Erythroblast (primary cell): ENCODE measurements at regions not wholly inside any gene's neighbourhood (a gene's known extent, or its start where the extent isn't known, plus 50 kb on each side); places are given as distances from the start of the nearest gene placed in this dataset.
"Not testable (repeated sequence)": the region's sequence is repeated elsewhere in the genome, so short reads cannot be mapped to it uniquely, and the experiment has no call there.

Source experiments
- DNase-seq, 2 experiments: peaks; one replicate each; lab custom pipeline; 2025; lab: John Stamatoyannopoulos, UW
- GATA1 ChIP-seq: IDR thresholded peaks from 2 replicates; pipeline ENCODE4 v1.6.1; 2011; ENCODE audit warnings: low read depth, mild to moderate bottlenecking, control low read depth, low read length, moderate library complexity
- POLR2A ChIP-seq: IDR thresholded peaks from 2 replicates; pipeline ENCODE4 v1.6.1; 2011; ENCODE audit warnings: mild to moderate bottlenecking, low read length

DNA sequence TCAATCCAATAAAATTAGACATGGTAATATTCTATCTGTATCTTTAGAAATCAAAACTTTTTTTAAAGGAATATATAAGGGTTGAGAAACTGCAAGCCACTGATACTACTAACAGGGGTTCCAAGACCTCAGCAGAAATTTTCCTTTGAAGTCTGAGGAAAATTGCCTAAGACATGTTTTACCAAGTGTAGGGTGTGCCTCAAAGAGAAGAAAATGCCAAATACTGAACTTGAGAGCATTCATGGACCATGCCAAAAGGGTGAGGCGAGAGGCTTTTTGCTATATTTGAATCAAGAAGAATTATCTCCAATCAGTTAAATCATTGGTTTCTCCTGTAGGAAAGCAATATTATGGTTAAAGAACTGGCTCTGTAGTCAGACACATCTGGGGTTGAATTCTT is 207.9 kb upstream of the B3GALT2 start:
- no peak for DNase-seq
- no peak for TF ChIP-seq POLR2A
- TF ChIP-seq GATA1: no peak

DNA sequence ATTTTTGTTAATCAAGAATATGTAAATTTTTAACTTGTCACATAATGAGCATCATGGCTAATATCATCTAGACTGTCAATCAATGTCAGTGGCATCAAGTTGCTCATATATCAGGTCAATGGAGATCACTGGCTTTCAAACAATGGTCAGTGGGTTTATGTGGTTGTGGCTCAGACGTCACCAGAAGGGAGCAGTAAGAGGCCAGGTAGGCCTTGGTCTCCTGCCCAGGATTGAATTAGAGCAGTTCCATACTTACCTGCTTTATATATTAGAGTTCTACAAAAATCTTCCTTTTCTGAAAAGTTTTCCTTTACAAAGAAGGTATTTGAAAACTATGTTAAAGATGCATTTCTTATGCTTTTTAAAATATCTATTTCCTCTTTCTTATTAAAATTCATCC is 206.3 kb upstream of the B3GALT2 start:
- no peak for TF ChIP-seq POLR2A
- TF ChIP-seq GATA1: no peak
- DNase-seq: no peak

DNA sequence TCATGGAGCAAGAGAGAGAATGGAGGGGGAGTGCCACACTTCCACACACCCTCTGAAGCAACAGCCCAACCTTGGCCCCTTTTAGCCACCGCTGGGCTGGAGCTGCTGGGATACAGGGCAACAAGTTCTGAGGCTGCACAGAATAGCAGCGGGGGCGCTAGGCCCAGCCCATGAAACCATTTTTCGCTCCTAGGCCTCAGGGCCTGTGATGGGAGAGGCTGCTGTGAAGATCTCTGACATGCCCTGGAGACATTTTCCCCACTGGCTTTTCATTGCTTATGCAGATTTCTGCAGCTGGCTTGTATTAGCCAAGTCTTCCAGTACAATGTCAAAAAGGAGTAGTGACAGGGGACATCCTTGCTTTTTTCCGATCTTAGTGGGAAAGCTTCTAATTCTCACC is 202.3 kb upstream of the B3GALT2 start:
- DNase-seq: no peak
- TF ChIP-seq POLR2A (no peak), GATA1 (no peak)

DNA sequence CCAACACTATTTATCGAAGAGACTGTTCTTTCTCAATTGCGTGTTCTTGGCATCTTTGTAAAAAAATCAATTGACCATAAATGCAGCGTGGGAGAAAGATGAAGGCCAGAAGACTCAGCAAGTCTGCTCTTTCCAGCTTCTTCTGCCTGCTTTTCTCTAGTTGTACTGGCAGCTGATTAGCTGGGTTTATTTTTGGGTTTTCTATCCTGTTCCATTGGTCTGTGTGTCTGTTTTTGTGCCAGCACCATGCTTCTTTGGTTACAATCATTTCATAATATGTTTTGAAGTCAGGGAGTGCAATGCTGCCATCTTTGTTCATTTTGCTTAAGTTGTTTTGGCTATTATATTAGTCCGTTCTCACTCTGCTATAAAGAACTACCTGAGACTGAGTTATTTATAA is 201.8 kb upstream of the B3GALT2 start:
- TF ChIP-seq GATA1 (no peak), POLR2A (no peak)
- no peak for DNase-seq

DNA sequence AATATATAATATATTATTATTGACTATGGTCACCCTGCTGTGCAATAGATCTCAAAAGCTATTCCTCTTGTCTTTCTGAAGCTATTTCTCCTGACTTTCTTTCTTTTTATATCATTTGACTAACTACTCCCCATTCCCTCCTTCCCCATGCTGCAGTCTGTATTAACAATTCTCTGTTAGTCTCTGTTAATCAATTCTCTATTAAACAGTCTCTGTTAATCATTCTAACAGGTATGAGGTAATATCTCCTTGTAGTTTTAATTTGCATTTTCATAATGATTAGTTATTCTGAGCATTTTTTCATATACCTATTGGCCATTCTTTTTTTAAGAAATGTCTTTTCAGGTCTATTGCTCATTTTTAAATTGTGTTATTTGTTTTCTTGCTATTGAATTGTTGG is 201.0 kb upstream of the B3GALT2 start:
- no peak for DNase-seq
- TF ChIP-seq POLR2A (no peak), GATA1 (no peak)

DNA sequence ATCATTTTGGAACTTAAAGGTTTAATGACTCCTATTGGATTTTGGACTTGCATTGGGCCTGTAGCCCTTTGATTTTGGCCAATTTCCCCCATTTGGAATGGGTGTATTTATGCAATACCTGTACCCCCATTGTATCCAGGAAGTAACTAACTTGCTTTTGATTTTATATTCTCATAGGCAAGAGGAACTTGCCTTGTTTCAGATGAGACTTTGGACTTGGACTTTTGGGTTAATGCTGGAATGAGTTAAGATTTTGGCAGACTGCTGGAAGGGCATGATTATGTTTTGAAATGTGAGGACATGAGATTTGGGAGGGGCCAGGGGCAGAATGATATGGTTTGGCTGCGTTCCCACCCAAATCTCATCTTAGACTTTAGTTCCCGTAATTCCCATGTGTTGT is 192.0 kb upstream of the B3GALT2 start:
- DNase-seq: not testable (repeated sequence)

DNA sequence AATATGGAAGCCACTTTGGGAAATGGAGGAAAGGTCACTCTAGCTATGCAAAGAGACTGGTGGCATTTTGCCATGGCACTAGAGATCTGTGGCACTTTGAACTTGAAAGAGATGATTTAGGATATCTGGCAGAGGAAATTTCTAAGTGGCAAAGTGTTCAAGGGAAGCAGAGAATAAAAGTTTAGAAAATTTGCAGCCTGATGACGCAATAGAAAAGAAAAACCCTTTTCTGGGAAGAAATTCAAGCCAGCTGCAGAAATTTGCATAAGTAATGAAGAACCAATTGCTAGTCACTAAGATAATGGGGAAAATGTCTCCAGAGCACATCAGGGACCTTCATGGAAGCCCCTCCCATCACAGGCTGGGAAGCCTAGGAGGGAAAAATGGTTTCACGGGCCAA is 191.1 kb upstream of the B3GALT2 start:
- no peak for DNase-seq
- TF ChIP-seq POLR2A (no peak), GATA1 (no peak)

DNA sequence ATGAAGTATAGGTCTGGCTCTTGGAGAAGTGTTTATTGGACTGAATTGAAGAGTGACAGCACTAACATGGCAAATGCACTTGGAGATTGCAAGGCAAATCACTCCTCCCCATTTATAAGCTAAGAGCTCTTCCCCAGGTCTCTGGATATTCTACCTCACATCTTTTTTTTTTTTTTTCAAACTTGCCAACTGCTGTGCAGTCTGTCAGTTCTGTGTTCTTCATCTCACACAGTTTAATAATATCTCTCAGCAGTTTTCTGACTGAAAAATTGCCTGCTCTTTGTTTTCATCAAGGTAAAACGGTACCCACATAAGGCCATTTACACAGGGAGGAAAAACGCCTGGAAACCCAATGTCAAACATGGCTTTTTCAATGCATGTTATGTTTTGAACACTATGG is 186.1 kb upstream of the B3GALT2 start:
- DNase-seq: no peak
- TF ChIP-seq POLR2A (no peak), GATA1 (no peak)

DNA sequence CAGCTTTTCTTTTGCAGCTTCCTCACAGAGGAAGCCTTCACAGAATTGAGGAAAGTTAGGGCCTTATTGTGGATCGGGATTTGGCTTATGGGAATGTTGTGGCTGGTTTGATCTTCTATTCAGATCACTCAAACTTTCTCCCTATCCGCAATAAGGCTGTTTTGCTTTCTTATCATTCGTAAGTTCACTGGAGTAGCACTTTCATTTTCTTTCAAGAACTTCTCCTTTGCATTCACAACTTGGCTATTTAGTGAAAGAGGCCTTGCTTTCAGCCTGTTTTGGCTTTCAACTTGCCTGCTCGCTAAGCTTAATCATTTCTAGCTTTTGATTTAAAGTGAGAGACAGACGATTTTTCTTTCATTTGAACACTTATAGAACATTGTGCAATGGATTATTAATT is 181.9 kb upstream of the B3GALT2 start:
- no peak for DNase-seq
- TF ChIP-seq GATA1 (no peak), POLR2A (no peak)

DNA sequence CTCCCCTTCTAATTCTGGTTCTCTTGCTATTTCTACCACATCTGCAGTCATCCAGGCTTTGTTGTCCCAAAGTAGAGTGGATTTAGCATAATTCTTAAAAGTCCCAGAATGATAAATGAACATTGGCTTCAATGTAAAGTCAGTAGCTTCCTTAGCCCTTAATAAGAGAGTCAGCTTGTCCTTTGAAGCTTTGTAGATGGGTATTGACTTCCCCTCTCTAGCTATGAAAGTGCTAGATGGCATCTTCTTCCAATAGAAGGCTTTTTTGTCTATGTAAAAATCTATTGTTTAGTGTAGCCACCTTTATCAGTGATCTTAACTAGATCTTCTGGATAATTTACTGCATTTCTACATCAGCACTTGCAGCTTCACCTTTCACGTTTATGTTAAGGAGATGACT is 181.4 kb upstream of the B3GALT2 start:
- no peak for TF ChIP-seq POLR2A
- TF ChIP-seq GATA1: no peak
- no peak for DNase-seq

DNA sequence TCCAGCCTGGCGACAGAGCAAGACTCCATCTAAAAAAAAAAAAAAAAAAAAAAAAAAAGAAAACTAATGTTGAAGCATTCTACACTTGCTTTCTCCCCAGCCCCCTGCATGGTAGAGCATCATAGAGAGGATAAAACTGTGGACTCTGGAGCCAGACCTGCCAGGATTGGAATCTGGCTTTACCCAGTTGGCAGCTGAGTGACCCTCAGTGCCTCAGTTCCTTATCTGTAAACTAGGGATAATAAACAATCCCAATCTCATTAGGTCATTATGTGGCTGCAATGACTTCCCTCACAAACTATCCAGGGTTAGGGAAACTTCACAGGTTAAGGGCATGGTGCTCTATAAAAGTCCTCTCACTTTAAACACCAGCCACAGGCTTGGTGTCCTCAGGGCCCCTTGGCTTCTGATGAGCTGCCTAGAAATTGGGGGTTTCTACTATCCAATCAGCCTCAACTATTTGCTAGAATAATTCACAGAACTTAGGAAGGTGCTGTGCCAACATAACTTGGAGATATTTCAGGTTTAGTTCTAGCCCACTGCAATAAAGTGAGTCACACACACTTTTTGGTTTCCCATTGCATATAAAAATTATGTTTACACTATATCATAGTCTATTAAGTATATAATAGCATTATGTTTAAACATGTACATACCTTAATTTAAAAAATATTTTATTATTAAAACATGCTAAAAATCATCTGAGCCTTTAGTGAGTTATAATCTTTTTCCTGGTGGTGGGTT is 180.5 kb upstream of the B3GALT2 start:
- TF ChIP-seq GATA1: no peak
- no peak for TF ChIP-seq POLR2A
- DNase-seq: no peak

DNA sequence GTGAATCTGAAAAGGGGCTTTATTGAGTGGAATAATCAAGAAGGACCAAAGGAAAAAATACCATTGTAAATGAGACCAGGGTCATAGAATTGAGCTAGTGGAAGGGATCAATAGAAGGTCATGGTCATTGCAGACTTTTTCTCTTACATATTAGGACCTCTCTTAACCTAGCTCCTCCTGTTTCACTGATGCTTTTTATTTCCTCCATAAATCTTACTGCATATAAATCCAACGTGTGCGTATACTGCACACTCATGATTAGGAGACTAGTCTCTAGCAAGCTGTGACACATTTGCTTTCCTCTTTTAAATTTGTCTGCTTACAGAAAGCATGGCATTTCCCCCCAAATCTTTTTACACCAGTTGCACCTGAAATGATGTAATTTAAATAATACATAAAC is 179.6 kb upstream of the B3GALT2 start:
- TF ChIP-seq GATA1 (no peak), POLR2A (no peak)

DNA sequence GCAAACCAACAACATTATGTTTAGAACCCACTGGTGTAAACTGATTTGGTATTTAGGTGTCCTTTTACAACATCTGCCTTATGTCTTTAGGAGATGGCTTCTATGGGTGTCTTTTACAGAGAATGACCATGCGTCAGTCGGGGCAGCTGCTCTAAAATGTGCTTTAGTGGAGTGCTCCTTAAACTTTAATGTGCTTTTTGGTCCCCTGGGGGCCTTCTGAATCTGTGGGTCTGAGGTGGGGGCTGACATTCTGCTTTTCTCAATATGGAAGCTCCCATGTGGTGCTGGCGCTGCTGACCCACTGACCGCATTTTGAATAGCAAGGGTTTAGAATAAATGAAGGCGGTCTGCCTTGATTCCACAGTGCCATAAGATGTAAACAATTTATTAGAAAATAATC is 173.2 kb upstream of the B3GALT2 start:
- no peak for DNase-seq
- no peak for TF ChIP-seq POLR2A
- no peak for TF ChIP-seq GATA1

More for the DNA sequence above, 179.6 kb upstream of the B3GALT2 start:
- DNase-seq: no peak

DNA sequence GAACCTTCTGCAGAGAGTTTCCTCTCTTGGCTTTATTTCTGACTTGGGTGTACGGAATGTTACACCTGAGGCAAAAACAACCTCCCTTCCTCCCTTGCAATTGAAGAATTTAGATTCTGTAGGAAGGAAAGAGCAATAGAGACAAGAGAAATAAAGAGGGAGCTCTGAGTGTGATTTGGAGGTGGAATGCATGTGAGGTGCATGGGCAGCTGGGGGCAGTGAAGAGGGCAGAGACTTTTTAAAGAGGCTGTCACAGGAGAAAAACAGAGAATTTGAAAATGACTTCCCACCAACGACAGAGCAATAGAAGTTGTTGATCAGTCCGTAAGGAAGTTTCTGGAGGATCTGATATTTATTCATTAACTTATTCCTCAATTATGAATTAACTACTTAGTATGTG is 172.0 kb upstream of the B3GALT2 start:
- DNase-seq: no peak
- TF ChIP-seq GATA1: no peak
- TF ChIP-seq POLR2A: no peak

DNA sequence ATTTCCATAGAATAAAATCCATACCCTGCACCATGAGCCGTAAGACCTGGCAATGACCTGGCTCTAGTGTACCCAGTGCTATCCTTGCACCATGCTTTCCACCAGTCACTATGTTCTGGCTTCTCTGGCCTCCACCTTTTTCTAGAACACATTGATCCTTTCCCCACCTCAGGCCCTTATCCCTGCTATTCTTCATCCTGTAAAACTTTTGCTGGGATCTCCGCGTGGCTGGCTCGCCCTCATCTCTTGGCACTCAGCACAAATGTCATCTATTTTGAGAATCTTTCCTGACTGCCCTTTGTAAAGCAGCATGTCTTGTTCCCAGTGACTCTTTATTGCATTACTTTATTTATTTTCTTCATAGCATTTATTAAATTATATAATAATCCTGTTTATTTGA is 169.8 kb upstream of the B3GALT2 start:
- no peak for DNase-seq
- TF ChIP-seq GATA1 (no peak), POLR2A (no peak)

DNA sequence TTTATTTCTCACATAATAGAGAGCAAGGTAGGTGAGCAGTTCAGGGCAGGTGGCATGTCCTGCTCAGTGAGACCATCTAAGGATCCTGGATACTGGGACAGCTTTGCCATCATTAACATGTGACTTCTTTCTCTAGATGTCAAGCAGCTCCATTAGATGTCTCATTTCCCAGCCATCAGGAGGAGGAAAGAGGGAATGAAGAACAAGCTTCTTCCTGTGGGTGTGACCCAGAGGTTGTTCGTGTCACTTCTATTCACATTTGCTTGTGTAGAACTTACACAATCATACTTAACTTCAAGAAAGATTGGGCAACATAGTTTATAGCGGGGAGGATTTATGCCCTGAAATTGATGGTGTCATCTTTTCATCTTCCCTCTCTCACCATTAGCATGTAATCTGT is 169.2 kb upstream of the B3GALT2 start:
- no peak for TF ChIP-seq POLR2A
- no peak for TF ChIP-seq GATA1
- DNase-seq: no peak
